ENCODE measurements at regions not wholly inside any gene's neighbourhood (a gene's known extent, or its start where the extent isn't known, plus 50 kb on each side); places are given as distances from the start of the nearest gene placed in this dataset.
A peak's percentile ranks its signal among the peaks of the same experiment; 100 is the strongest.

DNA sequence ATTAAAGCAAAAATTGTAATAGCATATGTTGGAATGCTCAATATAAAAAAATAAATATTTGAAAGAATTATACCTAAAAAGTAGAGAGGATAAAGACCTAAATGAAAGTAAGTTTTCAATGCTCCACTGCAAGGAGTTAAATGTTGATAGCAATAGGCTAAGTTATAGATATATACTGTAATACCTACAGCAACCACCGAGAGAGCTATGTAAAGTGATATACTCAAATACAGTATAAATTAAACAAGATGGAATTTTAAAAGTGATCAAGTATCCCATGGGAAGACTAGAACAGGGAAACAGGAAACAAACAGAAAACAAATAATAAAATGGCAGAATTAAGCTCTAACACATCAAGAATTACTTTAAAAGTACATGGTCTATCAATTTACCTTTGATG lies 73.9 kb downstream of the CASP3 start:
- peak; percentile 30 to 58 for DNase-seq

DNA sequence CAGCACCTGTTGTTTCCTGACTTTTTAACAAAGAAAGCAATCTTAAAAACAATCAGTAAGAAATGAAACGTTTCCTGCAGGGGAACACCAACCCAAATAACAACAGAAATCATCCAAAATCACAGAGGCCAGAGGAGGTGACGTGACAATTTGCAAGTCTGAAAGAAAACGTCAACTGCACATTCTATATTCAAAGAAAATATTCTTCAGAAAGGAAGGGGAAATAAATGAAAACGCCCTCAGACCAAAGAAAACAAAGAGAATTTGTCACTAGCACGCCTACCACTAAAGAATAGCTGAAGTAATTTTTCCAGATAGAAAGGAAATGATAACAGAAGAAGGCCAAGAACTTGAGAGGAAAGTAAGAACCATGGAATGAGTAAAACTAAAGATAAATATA lies 74.4 kb downstream of the CASP3 start:
- no peak for DNase-seq

DNA sequence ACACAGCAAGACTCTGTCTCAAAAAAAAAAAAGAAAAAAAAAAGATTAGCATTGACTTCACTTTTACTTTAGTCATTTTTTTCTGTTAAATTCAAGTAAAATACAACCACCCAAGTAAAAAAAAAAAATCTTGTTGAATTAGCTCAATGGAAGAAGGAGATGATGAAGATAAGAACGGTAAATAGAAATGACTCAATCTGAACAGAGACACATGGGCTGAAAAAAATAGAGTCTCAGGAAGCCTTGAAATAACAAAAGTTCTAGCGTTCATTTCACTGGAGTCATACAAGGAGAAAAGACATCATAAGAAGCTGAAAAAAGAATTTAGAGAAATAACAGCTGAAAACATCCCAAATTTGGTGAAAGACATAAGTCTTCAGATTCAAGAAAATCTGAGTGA lies 75.5 kb downstream of the CASP3 start:
- DNase-seq = no peak

DNA sequence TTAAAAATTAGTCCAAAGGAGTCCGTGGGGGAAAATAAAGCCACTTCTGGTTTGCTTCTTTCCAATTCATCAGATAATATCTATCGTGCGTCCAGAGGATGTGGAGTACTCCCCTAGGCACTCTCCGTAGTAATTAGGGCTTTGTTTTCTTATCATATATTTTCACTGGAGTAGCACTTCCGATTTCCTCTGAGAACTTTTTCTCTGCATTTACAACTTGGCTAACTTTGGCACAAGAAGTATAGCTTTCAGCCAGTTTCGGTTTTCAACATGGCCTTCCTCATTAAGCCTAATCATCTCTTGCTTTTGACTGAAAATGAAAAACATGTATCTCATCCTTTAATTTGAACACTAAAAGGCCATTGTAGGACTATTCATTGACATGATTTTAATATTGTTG lies 80.5 kb downstream of the CASP3 start:
- DNase-seq = no peak

DNA sequence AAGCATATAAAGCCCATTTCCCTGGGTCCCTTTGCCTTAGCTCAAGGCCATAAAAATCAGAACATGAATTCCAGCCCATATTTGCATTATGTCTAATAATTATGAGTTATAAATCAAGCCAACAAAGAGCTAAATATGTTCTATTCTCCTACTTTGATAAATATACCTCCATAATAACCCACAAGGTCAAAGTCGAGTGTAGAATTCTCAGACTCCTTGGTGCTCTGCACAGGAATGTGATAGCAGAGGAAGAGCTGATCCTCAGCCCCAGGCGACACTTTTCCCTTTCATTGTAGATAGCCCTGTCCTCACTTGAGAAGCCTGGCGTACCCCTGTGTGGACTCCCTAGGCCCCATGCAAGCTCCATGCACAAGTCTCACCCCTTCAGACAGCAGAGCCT lies 85.6 kb downstream of the CASP3 start:
- no peak for DNase-seq

DNA sequence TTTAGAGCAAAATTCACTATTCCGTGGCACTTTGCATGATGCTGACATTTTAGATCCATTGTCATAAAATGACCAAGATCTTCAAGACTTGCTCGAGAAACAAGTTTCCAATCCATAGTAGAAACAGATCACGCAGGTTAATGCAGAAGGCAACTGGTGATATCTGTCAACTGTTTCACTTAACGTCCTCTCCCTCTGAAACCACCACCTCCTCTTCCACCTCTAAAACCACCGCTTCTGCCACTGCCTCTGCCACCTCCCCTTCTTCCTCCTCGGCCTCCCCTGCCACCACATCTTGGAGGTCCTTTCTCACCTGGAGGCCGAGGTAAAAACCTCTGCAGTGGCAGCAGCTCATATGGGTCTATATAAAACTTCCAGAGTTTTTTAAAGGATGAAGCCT lies 84.6 kb upstream of the IRF2 start:
- no peak for DNase-seq

DNA sequence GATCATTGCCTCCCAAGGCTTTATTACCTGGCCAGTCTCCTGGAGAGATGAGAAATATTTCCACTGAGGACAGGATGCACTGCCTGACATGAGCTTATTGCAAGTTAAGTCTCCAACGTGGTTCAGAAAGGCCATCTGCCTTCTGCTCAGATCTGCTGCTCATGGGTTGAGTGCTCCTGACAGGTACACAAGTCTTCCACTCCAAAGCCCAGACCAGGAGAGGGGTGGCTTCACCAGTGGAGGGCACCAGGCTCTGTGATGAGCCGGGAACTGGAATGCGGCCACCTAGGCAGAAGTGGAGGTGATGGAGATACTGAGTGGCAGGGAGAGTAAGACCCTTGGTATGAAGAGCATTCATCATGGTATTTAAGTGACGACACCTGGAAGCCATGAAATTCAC lies 79.5 kb upstream of the IRF2 start:
- DNase-seq = no peak

DNA sequence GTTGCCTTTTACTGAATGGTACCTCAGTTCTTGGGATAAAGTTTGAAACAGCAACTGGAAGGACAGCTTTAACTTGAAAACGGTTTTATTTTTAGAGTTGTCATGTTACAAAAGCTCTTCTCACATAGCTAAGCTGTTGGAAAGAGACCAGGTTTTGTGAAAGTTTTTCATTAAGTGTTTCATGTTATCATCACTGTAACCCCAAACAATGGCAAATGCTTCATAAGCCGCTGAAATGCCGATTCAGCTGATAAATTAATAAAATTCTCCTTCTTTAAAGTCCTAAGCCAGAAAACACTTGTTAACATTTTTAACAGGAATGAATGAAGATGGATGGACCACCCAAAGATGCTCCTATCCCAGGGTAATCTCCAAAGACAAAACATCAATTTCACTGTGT lies 76.1 kb upstream of the IRF2 start:
- no peak for DNase-seq

DNA sequence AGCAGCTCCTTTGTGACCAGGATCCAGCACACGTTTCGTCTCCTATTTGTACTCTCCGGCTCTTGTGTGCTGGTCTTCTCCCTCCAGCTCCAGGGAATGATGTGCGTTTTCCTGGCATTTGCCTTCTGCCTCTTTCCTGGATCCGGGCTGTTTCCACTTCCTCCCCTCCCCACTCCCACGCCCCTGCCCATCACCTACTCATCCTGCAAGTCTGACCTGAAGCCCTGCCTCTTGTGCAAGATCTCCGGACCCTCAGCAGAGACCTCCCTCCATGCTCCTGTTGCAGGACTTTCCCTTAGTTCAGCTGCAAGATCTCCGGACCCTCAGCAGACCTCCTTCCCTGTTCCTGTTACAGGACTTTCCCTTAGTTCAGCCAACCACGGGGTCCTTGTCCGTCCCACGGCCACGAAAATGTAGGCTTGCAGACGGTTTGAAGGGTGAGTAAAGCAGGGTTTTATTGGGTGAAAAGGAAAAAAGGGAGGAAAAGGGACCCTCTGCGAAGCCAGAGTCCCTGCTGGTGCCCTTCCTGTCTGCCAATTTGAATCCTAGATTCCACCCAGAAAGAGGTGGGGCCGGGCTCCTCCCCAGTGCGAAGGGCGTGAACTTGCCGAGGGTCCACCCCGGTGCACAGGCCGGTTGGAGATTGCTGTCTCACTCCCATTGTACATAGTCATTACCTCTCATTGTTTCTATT lies 74.4 kb upstream of the IRF2 start:
- no peak for DNase-seq

DNA sequence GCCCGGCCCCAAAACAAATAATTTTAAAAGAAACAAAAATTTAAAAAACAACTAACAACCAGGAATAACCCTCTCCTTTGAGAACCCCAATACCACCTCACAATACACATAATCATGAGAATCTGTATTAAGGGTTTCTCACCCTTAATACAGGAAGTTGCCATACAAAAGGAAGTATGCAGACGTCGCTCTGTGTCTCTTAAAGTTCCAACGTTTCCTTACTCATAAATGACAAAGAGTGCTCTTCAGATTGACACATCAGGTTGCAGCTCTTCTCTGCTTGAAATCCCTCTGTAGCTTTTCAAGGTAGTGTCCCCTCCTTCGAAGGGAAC lies 73.9 kb upstream of the IRF2 start:
- DNase-seq = peak; percentile 43 to 50

DNA sequence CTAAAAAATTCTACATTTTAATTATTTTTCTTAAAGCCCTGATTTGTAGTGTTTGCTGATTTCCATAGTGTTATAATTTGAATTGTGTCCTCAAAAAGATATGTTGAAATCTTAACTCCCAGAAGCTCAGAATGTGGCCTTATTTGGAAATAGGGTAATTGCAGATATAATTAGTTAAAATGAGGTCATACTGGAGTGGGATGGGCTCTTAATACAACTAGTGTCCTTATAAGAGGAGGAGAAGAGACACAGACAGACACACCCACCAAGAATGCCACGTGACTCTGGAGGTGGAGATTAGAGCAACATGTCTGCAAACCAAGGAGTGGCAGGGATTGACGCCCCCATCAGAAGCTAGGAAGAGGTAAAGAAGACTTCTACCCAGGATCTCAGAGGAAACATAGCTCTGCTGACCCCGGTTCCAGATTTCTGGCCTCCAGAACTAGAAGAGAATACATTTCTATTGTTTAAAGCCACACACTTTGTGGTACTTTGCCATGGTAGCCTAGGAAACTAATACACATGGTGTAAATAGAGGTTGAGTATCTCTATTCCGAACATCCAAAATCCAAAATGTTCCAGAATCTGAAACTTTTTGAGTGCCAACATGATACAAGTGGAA lies 70.5 kb upstream of the IRF2 start:
- DNase-seq = no peak

DNA sequence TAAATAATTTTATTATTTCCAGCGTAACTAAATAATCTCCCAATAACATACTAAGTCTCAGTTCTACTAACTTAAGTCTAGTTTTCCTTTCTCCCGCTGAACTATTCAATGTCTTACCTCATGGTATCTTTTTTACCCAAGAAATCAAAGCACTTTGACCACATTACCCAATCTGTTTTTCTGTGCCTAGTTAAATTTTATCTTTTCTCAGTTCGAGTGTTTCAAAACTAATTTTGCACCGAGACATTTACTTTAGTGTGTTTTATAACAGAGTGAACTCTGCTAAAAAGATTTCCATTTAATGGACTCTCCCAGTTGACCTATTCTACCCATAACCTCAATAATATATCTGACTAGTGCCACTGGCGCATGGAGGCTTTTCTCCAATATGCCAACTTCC lies 67.6 kb upstream of the IRF2 start:
- no peak for DNase-seq

DNA sequence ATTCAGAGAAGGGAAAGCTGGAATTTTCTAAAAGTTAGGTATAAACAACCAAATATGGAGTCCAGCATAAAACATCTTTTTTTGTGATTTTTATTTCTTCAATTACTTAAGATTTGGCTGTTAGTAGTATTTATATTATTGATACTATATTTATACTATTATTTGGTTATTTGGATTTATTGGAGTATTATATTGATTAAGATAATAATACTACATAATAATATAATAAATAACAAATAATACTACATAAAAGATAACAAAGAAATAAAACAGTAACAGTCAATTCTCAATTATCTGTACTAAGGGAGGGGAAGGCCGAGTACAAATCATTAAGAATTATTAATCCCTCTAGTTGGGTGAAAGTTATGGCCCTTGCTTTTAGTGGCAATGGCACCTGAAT lies 66.0 kb upstream of the IRF2 start:
- no peak for DNase-seq

DNA sequence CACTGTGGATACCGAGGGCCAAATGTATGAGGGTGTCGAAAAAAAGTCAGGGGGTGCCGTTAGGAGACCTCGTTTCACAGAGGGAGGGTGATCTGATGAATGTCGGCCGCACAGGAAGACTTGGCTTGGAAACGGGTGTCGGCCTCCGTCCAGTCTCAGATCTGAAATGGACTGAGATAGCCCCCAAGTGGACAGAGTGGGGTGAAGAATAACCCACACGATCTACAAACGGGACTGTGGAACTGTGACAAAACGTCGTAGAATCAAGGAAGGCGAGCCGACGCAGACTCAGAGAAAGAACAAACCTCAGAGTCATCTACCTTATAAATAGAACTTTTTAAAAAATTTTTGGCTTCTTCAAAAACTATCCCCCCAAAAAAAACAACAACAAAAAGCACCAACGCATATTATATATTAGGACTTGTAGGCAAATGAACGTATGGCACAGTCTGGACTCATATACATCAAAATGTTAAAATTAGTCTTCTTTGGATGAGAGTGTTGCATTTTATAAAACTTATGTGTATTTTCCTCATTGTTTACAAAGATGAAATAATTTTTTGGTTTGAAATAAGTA lies 63.8 kb upstream of the IRF2 start:
- DNase-seq = peak; percentile 83 to 89

DNA sequence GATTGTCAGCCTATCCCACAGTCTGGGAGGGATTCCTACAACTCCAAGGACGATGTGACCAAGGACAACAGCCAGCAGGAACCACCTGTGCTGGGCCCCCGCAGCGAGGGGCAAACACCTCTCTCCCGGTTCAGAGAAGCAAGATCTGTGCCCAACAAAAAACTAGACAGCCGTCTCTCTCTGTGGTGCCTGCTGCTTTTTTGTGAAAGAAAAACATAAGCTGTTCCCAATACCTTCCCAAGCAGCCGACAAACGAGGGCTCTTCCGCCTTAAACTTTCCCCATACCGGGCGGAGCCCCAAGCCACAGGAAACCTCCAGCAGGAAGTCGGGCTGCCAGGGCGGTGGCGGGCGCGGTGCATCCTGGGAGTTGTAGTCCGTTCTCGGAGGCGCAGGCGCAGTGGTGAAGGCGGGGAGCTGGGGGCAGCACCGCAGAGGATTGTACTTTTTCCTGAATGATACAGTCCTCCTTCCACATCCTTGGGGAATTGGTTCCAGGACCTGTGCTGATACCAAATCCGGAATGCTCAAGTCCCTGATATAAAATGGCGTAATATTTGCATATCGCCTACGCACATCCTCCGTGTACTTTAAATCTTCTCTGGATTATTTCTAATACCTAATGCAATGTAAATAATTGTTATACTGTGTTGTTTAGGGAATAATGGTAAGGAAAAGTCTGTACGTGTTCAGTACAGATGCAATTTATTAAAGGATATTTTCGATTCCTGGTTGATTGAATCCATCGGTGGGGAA lies 63.1 kb upstream of the IRF2 start:
- DNase-seq = peak; percentile 89 to 95

DNA sequence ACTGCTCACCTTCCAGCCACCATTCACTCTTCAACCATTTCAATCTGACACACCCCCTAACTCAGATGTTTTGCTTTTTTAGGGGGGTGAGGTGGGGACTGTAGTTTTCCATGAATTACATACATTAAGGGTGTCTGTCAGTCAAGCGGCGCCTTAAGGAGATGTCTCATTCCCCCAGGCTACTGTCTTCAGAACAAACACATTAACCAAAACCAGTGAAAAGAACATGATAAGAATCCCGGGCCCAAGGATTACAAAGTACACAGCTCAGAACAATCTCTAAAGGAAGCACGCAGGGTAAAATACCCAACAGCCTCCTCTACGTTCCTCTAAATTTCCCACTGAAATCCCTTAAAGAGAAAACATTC lies 62.5 kb upstream of the IRF2 start:
- peak in 1 of 2 experiments; percentile 36 for DNase-seq

DNA sequence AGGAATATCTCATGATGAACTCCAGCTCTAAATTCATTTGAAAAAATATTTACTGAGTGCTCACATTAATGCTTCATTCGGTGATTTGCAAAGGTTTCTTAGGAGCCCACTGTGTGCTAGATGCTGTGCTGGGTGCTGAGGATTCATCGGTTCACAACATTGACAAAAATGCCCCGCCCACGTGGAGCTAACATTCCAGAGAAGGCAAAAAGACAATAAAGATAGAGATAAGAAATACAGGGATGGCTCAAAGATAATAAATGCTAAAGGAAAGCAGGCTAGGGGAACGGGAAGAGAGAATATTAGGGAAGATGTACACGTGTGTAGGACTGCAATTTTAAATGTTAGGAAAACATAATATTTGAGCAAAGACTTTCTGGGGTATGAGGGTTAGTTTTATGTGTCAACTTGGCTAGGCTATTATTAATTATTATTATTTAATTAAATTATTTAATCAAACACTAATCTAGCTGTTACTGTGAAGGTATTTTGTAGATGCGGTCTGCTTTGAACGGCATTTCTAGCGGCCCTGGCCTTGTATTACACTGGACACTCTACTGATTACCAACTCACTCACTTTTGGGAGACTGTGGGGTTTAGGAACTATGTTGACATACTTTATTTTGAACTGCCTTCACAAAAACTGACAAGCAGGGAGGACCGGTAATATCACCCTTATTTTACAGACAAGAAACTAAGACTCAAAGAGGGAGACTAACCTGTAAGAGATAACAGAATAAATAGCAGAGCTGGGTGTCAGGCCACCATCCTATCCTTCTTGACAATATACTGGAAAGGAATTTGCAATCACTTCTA lies 61.9 kb upstream of the IRF2 start:
- no peak for DNase-seq

DNA sequence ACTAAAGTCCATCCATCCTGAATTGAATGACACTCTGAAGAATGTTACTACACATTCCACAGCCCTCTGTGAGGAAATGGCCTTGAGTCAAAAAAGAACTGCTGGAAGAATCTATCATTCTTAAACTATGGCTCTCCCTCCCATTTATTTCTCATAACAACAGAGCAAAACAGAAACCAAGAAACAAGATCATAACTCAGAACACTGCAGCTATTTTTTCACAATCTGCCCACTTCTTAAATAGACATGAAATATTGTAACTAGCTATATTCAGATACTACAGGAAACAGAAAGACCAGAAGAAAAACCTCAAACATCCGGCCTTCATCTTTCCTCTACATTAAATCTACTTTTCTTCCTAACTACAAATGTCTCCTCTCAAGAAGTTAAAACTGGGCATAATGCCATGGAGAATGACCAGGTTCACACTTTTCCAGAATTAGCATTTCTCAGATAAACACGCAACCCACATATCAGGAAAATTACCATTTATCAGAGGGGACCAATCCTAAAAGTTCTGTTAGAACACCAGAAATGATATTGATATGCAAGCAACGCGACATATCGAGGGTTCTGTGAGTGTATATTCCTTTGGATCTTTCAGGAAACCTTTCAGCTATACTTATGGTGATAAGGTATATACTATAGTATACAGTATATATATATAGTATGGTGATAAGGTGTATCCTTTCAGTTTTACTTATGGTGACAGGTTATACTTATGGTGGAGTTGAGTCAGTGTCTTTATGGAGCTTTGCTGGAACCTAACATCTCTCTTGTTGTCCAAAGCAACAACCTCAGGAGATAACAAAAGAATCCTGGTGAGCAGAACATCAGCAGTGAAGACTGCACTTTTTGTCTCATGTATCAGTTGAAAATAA lies 60.4 kb upstream of the IRF2 start:
- DNase-seq = peak; percentile 73 to 80

DNA sequence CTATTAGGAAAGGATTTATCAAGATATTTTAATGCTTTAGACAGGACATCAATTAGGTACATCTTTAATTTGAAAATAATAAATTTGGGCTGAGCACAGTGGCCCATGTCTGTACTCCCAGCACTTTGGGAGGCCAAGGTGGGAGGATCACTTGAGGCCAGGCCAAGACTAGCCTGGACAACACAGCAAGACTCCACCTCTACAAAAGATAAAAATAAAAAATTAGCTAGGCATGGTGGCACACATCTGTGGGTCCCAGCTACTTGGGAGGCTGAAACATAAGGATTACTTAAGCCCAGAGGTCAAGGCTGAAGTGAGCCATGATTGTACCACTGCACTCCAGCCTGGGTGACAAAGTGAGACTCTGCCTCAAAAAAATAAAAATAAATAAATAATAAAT lies 59.6 kb upstream of the IRF2 start:
- DNase-seq = no peak

DNA sequence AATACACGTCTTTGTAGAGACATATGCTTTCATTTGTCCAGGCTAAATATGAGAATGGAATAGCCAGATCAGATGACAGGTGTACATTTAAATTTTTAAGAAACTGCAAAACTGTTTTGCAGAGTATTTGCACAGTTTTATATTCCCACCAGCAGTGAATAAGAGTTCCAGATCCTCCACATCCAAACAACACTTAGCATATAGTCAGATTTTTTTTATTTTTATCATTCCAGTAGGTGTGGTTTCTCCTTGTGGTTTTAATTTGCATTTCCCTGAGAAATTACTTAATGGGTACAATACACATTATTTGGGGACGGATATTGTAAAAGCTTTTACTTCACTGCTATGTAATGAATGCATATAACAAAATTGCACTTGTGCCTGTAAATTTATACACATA lies 56.7 kb upstream of the IRF2 start:
- no peak for DNase-seq

DNA sequence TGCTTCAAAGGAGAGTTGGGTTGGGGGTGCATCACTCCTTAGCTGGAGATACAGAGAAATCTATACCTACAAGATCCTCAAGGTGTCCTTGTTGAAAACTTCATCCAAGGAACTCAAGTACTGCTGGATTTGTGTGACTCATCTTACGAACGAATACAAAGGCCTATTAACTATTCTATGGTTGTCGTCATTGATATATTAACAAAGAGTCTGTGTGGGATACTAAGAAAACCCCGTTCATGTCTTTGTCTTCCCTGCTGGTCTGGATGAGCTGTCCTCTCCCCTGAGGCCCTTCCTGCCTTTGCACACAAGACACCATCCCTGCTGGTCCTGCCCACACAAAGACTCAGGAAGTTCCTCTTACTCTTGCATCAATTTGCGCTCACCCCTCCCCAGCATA lies 54.9 kb upstream of the IRF2 start:
- DNase-seq = peak; percentile 8 to 22

DNA sequence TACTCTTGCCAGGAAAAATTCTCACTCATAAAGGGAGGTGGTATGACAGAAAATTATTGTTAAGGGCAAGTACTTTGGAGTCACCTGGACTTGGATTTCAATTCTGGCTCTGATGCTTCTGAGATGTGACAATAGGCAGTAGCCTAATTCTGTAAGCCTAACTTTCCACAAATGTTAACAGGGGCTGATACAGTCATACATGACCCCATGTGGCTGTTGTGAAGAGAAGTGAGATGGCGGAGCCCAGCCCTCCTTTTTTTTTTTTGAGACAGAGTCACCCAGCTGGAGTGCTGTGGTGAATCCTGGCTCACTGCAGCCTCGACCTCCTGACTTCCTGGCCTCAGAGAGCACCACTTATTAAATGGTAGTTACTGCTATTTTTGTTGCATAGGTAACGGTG lies 54.4 kb upstream of the IRF2 start:
- DNase-seq = no peak

Data from Kasumi-1 (cell line).